ENCODE measurements at regions not wholly inside any gene's neighbourhood (a gene's known extent, or its start where the extent isn't known, plus 50 kb on each side); places are given as distances from the start of the nearest gene placed in this dataset.
"Not testable (repeated sequence)": the region's sequence is repeated elsewhere in the genome, so short reads cannot be mapped to it uniquely, and the experiment has no call there.

DNA sequence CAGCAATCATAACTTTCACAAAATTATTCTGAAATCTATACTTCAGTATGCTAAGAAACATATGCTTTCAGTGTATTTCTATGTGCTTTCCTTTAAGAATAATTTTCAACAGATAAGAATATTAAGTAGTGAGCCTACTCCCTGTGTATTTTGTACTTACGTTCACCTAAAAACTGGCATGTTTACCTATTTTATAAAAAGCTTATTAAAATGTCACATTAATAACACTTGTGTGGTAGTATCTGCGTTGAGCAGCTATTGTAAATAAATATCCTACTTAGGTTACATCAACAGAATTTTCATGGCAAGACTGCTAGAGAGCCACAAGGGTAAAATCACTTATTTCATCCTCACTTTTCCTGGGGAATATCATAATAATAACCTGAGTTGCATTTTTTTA is 113.4 kb upstream of the SLITRK5 start:
- CTCF ChIA-PET: no interaction called here
- no peak overlapping the region for H3K4me3 ChIP-seq (ENCODE audit: low read depth in 2 of 2, low read length in 2 of 2)
- H3K27me3 ChIP-seq (ENCODE audit: control insufficient read depth, insufficient read depth, low read length): no peaks in the 10 kb centered on the region
- H3K4me1 ChIP-seq (ENCODE audit: control insufficient read depth, insufficient read depth, low read length): no peaks in the 10 kb centered on the region
- no peak for ATAC-seq
- in situ Hi-C loops (cut with HindIII; ENCODE audit: low pct_unique_long_range_greater_than_20kb, low sequenced_read_pairs): no loop called here
- H3K36me3 ChIP-seq (ENCODE audit: control insufficient read depth, insufficient read depth, low read length): no peaks in the 10 kb centered on the region
- TF ChIP-seq POLR2AphosphoS5 (IDR thresholded peaks at IDR 0.05; ENCODE audit: low read depth, low read length) (no peak), SIN3A (IDR thresholded peaks at IDR 0.05; ENCODE audit: borderline replicate concordance, insufficient read depth, low read depth, low read length) (no peak), REST (IDR thresholded peaks at IDR 0.05; ENCODE audit: insufficient read depth in 1 of 2, low read depth in 2 of 2, low read length in 1 of 2) (no peak), TCF7L2 (IDR thresholded peaks at IDR 0.05; ENCODE audit: low read depth, low read length) (no peak), CTCF (IDR thresholded peaks at IDR 0.05) (no peak)
- BruUV-seq (replicated peaks): no TSS peak
- POLR2A ChIA-PET: no interaction called here
- no peaks in the 10 kb centered on the region for H3K9me3 ChIP-seq (ENCODE audit: control insufficient read depth, insufficient read depth, low read depth, low read length)
- intact Hi-C loops (cut with micrococcal nuclease; ENCODE audit: unreplicated experiment): no loop called here
- DNase-seq (ENCODE audit: low read depth, low spot score): no peak
- no peak overlapping the region for H3K27ac ChIP-seq (ENCODE audit: low read length)

- intact Hi-C loops (cut with micrococcal nuclease; ENCODE audit: unreplicated experiment); H3K4me3 ChIP-seq (ENCODE audit: low read depth in 2 of 2, low read length in 2 of 2); BruUV-seq (replicated peaks): not testable (repeated sequence)
Measured at GRCh38 chr13:87561580-87561979, 109.6 kb upstream of the SLITRK5 start.

GRCh38 chr13:87570669-87571068 is 100.5 kb upstream of the SLITRK5 start:
- TF ChIP-seq SIN3A (IDR thresholded peaks at IDR 0.05; ENCODE audit: borderline replicate concordance, insufficient read depth, low read depth, low read length): no peak
- no peak for TF ChIP-seq POLR2AphosphoS5 (IDR thresholded peaks at IDR 0.05; ENCODE audit: low read depth, low read length)
- TF ChIP-seq TCF7L2 (IDR thresholded peaks at IDR 0.05; ENCODE audit: low read depth, low read length): no peak
- no peak for TF ChIP-seq CTCF (IDR thresholded peaks at IDR 0.05)
- no peak for TF ChIP-seq REST (IDR thresholded peaks at IDR 0.05; ENCODE audit: insufficient read depth in 1 of 2, low read depth in 2 of 2, low read length in 1 of 2)
- POLR2A ChIA-PET: no interaction called here
- H3K27ac ChIP-seq (ENCODE audit: low read length): no peak overlapping the region
- no peaks in the 10 kb centered on the region for H3K9me3 ChIP-seq (ENCODE audit: control insufficient read depth, insufficient read depth, low read depth, low read length)
- no peak for DNase-seq (ENCODE audit: low read depth, low spot score)
- no peak overlapping the region for H3K4me3 ChIP-seq (ENCODE audit: low read depth in 2 of 2, low read length in 2 of 2)
- H3K27me3 ChIP-seq (ENCODE audit: control insufficient read depth, insufficient read depth, low read length): no peaks in the 10 kb centered on the region
- ATAC-seq: no peak
- H3K4me1 ChIP-seq (ENCODE audit: control insufficient read depth, insufficient read depth, low read length): no peaks in the 10 kb centered on the region
- CTCF ChIA-PET: no interaction called here
- intact Hi-C loops (cut with micrococcal nuclease; ENCODE audit: unreplicated experiment): no loop called here
- no peaks in the 10 kb centered on the region for H3K36me3 ChIP-seq (ENCODE audit: control insufficient read depth, insufficient read depth, low read length)
- in situ Hi-C loops (cut with HindIII; ENCODE audit: low pct_unique_long_range_greater_than_20kb, low sequenced_read_pairs): no loop called here
- no TSS peak for BruUV-seq (replicated peaks)

More at GRCh38 chr13:87561580-87561979, 109.6 kb upstream of the SLITRK5 start:
- H3K9me3 ChIP-seq (ENCODE audit: control insufficient read depth, insufficient read depth, low read depth, low read length); H3K27me3 ChIP-seq (ENCODE audit: control insufficient read depth, insufficient read depth, low read length); H3K27ac ChIP-seq (ENCODE audit: low read length); DNase-seq (ENCODE audit: low read depth, low spot score); H3K36me3 ChIP-seq (ENCODE audit: control insufficient read depth, insufficient read depth, low read length); ATAC-seq; in situ Hi-C loops (cut with HindIII; ENCODE audit: low pct_unique_long_range_greater_than_20kb, low sequenced_read_pairs); POLR2A ChIA-PET; H3K4me1 ChIP-seq (ENCODE audit: control insufficient read depth, insufficient read depth, low read length); CTCF ChIA-PET: not testable (repeated sequence)
